ENCODE measurements at regions not wholly inside any gene's neighbourhood (a gene's known extent, or its start where the extent isn't known, plus 50 kb on each side); places are given as distances from the start of the nearest gene placed in this dataset.

GRCh38 chr16:65306300-65306699 is 184.4 kb upstream of the CDH11 start:
- TF ChIP-seq EP300 (IDR thresholded peaks at IDR 0.05) (no peak), CTCF (IDR thresholded peaks at IDR 0.05) (no peak), POLR2AphosphoS5 (IDR thresholded peaks at IDR 0.05) (no peak)
